GM23248 (cell line): ENCODE measurements at regions not wholly inside any gene's neighbourhood (a gene's known extent, or its start where the extent isn't known, plus 50 kb on each side); places are given as distances from the start of the nearest gene placed in this dataset.

Experiments used
- DNase-seq: peaks from one replicate; pipeline ENCODE4 v3.0.0-alpha.2; 2015
- H2AFZ ChIP-seq: fragments of 200-600 bp; sonication (generic); 2 replicates; pipeline ENCODE4 v1.6.1; 2016; ENCODE audit warnings: antibody characterized with exemption
- H3F3A ChIP-seq: fragments of 200-600 bp; sonication (generic); 2 replicates; pipeline ENCODE4 v1.6.1; 2016; ENCODE audit warnings: mild to moderate bottlenecking, antibody characterized with exemption, mixed run types; ENCODE audit not compliant: insufficient read depth
- H3K27ac ChIP-seq: fragments of 200-600 bp; sonication (generic); 2 replicates; pipeline ENCODE4 v1.5.1; 2016; ENCODE audit warnings: mild to moderate bottlenecking
- H3K27me3 ChIP-seq: fragments of 200-600 bp; sonication (generic); replicated peaks from 2 replicates; pipeline ENCODE4 v1.6.1; 2016; ENCODE audit warnings: mild to moderate bottlenecking; ENCODE audit not compliant: insufficient read depth
- H3K36me3 ChIP-seq: fragments of 200-600 bp; sonication (generic); 2 replicates; pipeline ENCODE4 v1.6.1; 2016; ENCODE audit warnings: low read depth, mild to moderate bottlenecking
- H3K4me1 ChIP-seq: fragments of 200-600 bp; sonication (generic); 2 replicates; pipeline ENCODE4 v1.6.1; 2016; ENCODE audit warnings: mild to moderate bottlenecking; ENCODE audit not compliant: insufficient read depth
- H3K4me2 ChIP-seq: fragments of 200-600 bp; sonication (generic); one replicate; pipeline ENCODE4 v1.6.1; 2016; ENCODE audit warnings: mild to moderate bottlenecking; ENCODE audit not compliant: unreplicated experiment
- H3K4me3 ChIP-seq: fragments of 200-600 bp; sonication (generic); 2 replicates; pipeline ENCODE4 v1.5.1; 2016; ENCODE audit warnings: mild to moderate bottlenecking
- H3K79me2 ChIP-seq: fragments of 200-600 bp; sonication (generic); 2 replicates; pipeline ENCODE4 v1.6.1; 2016; ENCODE audit warnings: mild to moderate bottlenecking; ENCODE audit not compliant: insufficient read depth
- H3K9ac ChIP-seq: fragments of 200-600 bp; sonication (generic); 2 replicates; pipeline ENCODE4 v1.6.1; 2016; ENCODE audit warnings: mild to moderate bottlenecking
- H3K9me2 ChIP-seq: fragments of 200-600 bp; sonication (generic); 2 replicates; pipeline ENCODE4 v1.6.1; 2016; ENCODE audit warnings: mixed run types, mild to moderate bottlenecking, moderate library complexity; ENCODE audit not compliant: insufficient read depth
- H3K9me3 ChIP-seq: fragments of 200-600 bp; sonication (generic); one replicate; pipeline ENCODE4 v1.6.1; 2017; ENCODE audit warnings: low read depth
- H4K20me1 ChIP-seq: fragments of 200-600 bp; sonication (generic); 2 replicates; pipeline ENCODE4 v1.6.0; 2016; ENCODE audit not compliant: insufficient read depth
- EZH2 ChIP-seq: fragments of 200-600 bp; sonication (generic); IDR thresholded peaks from 2 replicates; pipeline ENCODE4 v1.6.1; 2018; ENCODE audit warnings: antibody characterized with exemption, mild to moderate bottlenecking; ENCODE audit not compliant: insufficient read depth, poor library complexity, severe bottlenecking
- EZH2phosphoT487 ChIP-seq: fragments of 200-600 bp; sonication (generic); IDR thresholded peaks from 2 replicates; pipeline ENCODE4 v1.6.1; 2018; ENCODE audit warnings: antibody characterized with exemption, moderate library complexity, mild to moderate bottlenecking, low read depth; ENCODE audit not compliant: insufficient read depth
- WGBS, 2 experiments: methylation state at CpG; one replicate each; pipeline ENCODE4 v1.1.6; 2015 to 2017; ENCODE audit warnings: low lambda C conversion rate in 2 of 2, low coverage in 1 of 2; ENCODE audit errors: missing lambda C conversion rate in 2 of 2; 5-methylcytosine and 5-hydroxymethylcytosine counted together
- in situ Hi-C: fragments of 300-500 bp; cut with MboI; formaldehyde crosslinking; loops from 2 replicates; pipeline ENCODE4 v1.15.0; 2020

- no peak for TF ChIP-seq EZH2phosphoT487
- no peak for TF ChIP-seq EZH2
- Histone ChIP-seq H3K9me2 (no peaks in the 10 kb centered on the region), H3K9me3 (peaks cover 5% of the 10 kb centered on the region), H3K27ac (no peak overlapping the region), H3K27me3 (no peaks in the 10 kb centered on the region), H2AFZ (no peak overlapping the region), H3F3A (peaks cover 15% of the 10 kb centered on the region), H3K36me3 (no peaks in the 10 kb centered on the region), H3K4me3 (no peak overlapping the region), H3K4me1 (peaks cover 7% of the 10 kb centered on the region), H4K20me1 (no peaks in the 10 kb centered on the region), H3K4me2 (no peak overlapping the region), H3K9ac (no peak overlapping the region), H3K79me2 (no peaks in the 10 kb centered on the region)
- 94 to 97% methylated on average over 5 of the region's 5 CpGs for WGBS, 2 experiments
- in situ Hi-C loops: no loop called here
- DNase-seq: no peak
Measured at GRCh38 chr20:58064411-58065010, 163.9 kb downstream of the ANKRD60 start.

- Histone ChIP-seq H2AFZ (no peak overlapping the region), H3F3A (no peaks in the 10 kb centered on the region), H3K36me3 (no peaks in the 10 kb centered on the region), H3K27ac (no peak overlapping the region), H3K27me3 (no peaks in the 10 kb centered on the region), H3K9me2 (no peaks in the 10 kb centered on the region), H3K4me2 (no peak overlapping the region), H3K4me3 (no peak overlapping the region), H4K20me1 (no peaks in the 10 kb centered on the region), H3K9ac (no peak overlapping the region), H3K4me1 (peaks cover 7% of the 10 kb centered on the region), H3K9me3 (peaks cover 5% of the 10 kb centered on the region), H3K79me2 (no peaks in the 10 kb centered on the region)
- no peak for DNase-seq
- WGBS, 2 experiments: 69 to 79% methylated on average over 1 of the region's 1 CpG
- in situ Hi-C loops: no loop called here
- TF ChIP-seq EZH2: no peak
- no peak for TF ChIP-seq EZH2phosphoT487
Measured at GRCh38 chr20:58059260-58059544, 169.3 kb downstream of the ANKRD60 start.

GRCh38 chr20:58058421-58059259 is 169.8 kb downstream of the ANKRD60 start:
- H3K9me3 ChIP-seq: peaks cover 5% of the 10 kb centered on the region
- TF ChIP-seq EZH2phosphoT487: no peak
- no peak for TF ChIP-seq EZH2
- no peak overlapping the region for H3K27ac ChIP-seq
- no peak overlapping the region for H3K4me2 ChIP-seq
- H3K4me3 ChIP-seq: no peak overlapping the region
- DNase-seq: no peak
- no peak overlapping the region for H3K9ac ChIP-seq
- no peaks in the 10 kb centered on the region for H3K36me3 ChIP-seq
- no peaks in the 10 kb centered on the region for H4K20me1 ChIP-seq
- H3K9me2 ChIP-seq: no peaks in the 10 kb centered on the region
- H3K4me1 ChIP-seq: peaks cover 7% of the 10 kb centered on the region
- 65 to 67% methylated on average over 8 of the region's 8 CpGs for WGBS, 2 experiments
- no peak overlapping the region for H2AFZ ChIP-seq
- no peaks in the 10 kb centered on the region for H3F3A ChIP-seq
- no peaks in the 10 kb centered on the region for H3K79me2 ChIP-seq
- H3K27me3 ChIP-seq: no peaks in the 10 kb centered on the region
- in situ Hi-C loops: no loop called here

GRCh38 chr20:58056921-58057686 is 171.3 kb downstream of the ANKRD60 start:
- in situ Hi-C loops: no loop called here
- WGBS, 2 experiments: 95 to 96% methylated on average over 7 of the region's 7 CpGs

More at GRCh38 chr20:58056921-58057686, 171.3 kb downstream of the ANKRD60 start:
- Histone ChIP-seq H4K20me1 (no peaks in the 10 kb centered on the region), H3F3A (no peaks in the 10 kb centered on the region), H3K4me1 (peaks cover 7% of the 10 kb centered on the region), H3K4me3 (no peak overlapping the region), H3K27ac (no peak overlapping the region), H3K9me2 (no peaks in the 10 kb centered on the region), H2AFZ (no peak overlapping the region), H3K4me2 (no peak overlapping the region), H3K36me3 (no peaks in the 10 kb centered on the region), H3K9ac (no peak overlapping the region), H3K79me2 (no peaks in the 10 kb centered on the region), H3K27me3 (no peaks in the 10 kb centered on the region), H3K9me3 (no peaks in the 10 kb centered on the region)
- TF ChIP-seq EZH2phosphoT487 (no peak), EZH2 (no peak)
- no peak for DNase-seq
